MCF 10A (cell line): ENCODE measurements at regions not wholly inside any gene's neighbourhood (a gene's known extent, or its start where the extent isn't known, plus 50 kb on each side); places are given as distances from the start of the nearest gene placed in this dataset.

Source experiments
- BruUV-seq: library from RNA; stranded (reverse); fragments of 400-500 nt; replicated peaks from 2 replicates; lab custom pipeline; 2021; lab: Mats Ljungman, UMichigan
- CTCF ChIA-PET: fragments of 300-600 bp; sonication (Branson Sonifier 250); formaldehyde crosslinking; extraction: SDS; loops from one replicate; lab custom pipeline; 2021; ENCODE audit warnings: antibody characterized with exemption, inconsistent platforms; lab: Yijun Ruan, JAX
- POLR2A ChIA-PET: fragments of 300-600, 350-650 bp; sonication (Branson Sonifier 250); formaldehyde crosslinking; extraction: SDS; loops from one replicate; lab custom pipeline; 2020; ENCODE audit warnings: antibody characterized with exemption, inconsistent platforms; lab: Yijun Ruan, JAX
- DNase-seq: peaks from one replicate; pipeline ENCODE4 v3.0.0-alpha.2; 2018; ENCODE audit not compliant: unreplicated experiment
- H3K27ac Mint-ChIP-seq: one replicate; pipeline ENCODE4 v1.8.0; 2022; ENCODE audit warnings: mild to moderate bottlenecking, low read depth, mixed read lengths; ENCODE audit not compliant: unreplicated experiment
- H3K27me3 Mint-ChIP-seq: one replicate; pipeline ENCODE4 v1.8.0; 2022; ENCODE audit warnings: mixed read lengths; ENCODE audit not compliant: insufficient read depth, unreplicated experiment
- H3K36me3 Mint-ChIP-seq: one replicate; pipeline ENCODE4 v1.8.0; 2022; ENCODE audit warnings: mild to moderate bottlenecking, moderate library complexity, mixed read lengths; ENCODE audit not compliant: insufficient read depth, unreplicated experiment
- H3K4me1 Mint-ChIP-seq: one replicate; pipeline ENCODE4 v1.8.0; 2022; ENCODE audit warnings: mixed read lengths; ENCODE audit not compliant: insufficient read depth, unreplicated experiment
- H3K4me3 Mint-ChIP-seq: one replicate; pipeline ENCODE4 v1.8.0; 2022; ENCODE audit warnings: mild to moderate bottlenecking, moderate library complexity, mixed read lengths; ENCODE audit not compliant: unreplicated experiment
- H3K9me3 Mint-ChIP-seq: one replicate; pipeline ENCODE4 v1.8.0; 2022; ENCODE audit warnings: mixed read lengths; ENCODE audit not compliant: unreplicated experiment
- intact Hi-C: fragments of 100-400 bp; cut with micrococcal nuclease; formaldehyde crosslinking; loops from 2 replicates; pipeline ENCODE4 v1.14.1; 2022
- TF ChIP-seq, protein P1 (sequence below): fragments of 200-600 bp; IDR thresholded peaks from one replicate; pipeline ENCODE4 v1.8.0; 2022; ENCODE audit warnings: antibody characterized with exemption, mild to moderate bottlenecking; ENCODE audit not compliant: unreplicated experiment

DNA sequence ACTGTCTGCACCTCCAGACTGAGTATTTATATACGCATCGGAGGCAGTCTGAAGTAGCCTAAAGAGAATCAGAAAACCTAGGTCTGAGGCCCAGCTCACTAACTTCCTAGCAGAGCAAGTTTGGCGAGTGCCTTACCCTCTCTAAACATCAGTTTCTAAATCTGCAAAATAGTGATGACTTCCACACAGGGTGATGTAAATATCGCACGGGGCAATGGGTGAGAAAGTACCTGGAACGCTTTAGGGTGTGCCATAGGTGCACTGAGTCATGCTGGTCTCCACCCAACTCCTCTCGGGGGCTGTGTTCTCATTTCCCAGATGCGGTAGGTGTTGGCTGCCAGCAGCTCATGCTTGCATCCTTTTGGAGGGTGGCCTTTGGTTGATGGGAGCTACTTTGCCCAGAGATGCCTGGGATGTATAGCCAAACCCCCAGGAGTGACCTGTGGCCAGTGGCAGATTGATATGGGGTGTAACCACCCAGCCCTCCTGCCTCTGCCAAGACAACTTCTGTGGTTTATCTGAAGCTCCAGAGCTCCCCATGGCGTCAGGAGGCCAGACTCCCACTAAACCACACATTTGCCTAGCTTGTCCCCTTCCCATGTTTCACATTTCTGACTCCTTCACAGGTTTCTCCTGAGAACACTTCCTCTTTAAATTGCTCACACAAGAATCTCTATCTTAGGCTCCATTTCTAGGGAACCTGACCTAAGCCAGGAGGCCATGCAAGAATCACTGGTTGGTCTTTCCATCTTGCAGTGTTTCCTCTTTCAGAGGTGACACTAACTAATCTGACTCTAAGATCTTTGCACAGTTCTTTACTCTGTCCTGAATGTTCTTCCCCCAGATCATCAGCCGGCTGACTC lies 62.0 kb upstream of the TUNAR start:
- Mint-ChIP-seq H3K4me3 (no peak overlapping the region), H3K27ac (no peak overlapping the region), H3K36me3 (no peaks in the 10 kb centered on the region), H3K27me3 (peaks cover 45% of the 10 kb centered on the region), H3K4me1 (no peaks in the 10 kb centered on the region), H3K9me3 (no peaks in the 10 kb centered on the region)
- ChIA-PET CTCF (interaction anchor here (0.6 kb wide), 1 partner anchor 58 kb away, joined by 4 read pairs; no protein-coding TSS in a partner anchor), POLR2A (no interaction called here)
- intact Hi-C loops = no loop called here
- TF ChIP-seq, protein P1, sequence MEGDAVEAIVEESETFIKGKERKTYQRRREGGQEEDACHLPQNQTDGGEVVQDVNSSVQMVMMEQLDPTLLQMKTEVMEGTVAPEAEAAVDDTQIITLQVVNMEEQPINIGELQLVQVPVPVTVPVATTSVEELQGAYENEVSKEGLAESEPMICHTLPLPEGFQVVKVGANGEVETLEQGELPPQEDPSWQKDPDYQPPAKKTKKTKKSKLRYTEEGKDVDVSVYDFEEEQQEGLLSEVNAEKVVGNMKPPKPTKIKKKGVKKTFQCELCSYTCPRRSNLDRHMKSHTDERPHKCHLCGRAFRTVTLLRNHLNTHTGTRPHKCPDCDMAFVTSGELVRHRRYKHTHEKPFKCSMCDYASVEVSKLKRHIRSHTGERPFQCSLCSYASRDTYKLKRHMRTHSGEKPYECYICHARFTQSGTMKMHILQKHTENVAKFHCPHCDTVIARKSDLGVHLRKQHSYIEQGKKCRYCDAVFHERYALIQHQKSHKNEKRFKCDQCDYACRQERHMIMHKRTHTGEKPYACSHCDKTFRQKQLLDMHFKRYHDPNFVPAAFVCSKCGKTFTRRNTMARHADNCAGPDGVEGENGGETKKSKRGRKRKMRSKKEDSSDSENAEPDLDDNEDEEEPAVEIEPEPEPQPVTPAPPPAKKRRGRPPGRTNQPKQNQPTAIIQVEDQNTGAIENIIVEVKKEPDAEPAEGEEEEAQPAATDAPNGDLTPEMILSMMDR = no peak
- peak; percentile 5 for DNase-seq
- no TSS peak for BruUV-seq

- Mint-ChIP-seq H3K4me3 (no peak overlapping the region), H3K27ac (no peak overlapping the region), H3K9me3 (peaks cover 3% of the 10 kb centered on the region), H3K36me3 (no peaks in the 10 kb centered on the region), H3K27me3 (peaks cover 56% of the 10 kb centered on the region), H3K4me1 (no peaks in the 10 kb centered on the region)
- ChIA-PET CTCF (no interaction called here), POLR2A (no interaction called here)
- BruUV-seq = no TSS peak
- TF ChIP-seq, protein P1 = no peak
- intact Hi-C loops = no loop called here
- DNase-seq = no peak
Observed at GRCh38 chr14:95811813-95812212, 64.8 kb upstream of the TUNAR start.

GRCh38 chr14:95808371-95808770 lies 68.3 kb upstream of the TUNAR start:
- Mint-ChIP-seq H3K27me3 (peaks cover 39% of the 10 kb centered on the region), H3K9me3 (peaks cover 16% of the 10 kb centered on the region), H3K36me3 (peaks cover 6% of the 10 kb centered on the region), H3K4me1 (no peaks in the 10 kb centered on the region), H3K4me3 (no peak overlapping the region), H3K27ac (no peak overlapping the region)
- CTCF ChIA-PET = no interaction called here
- intact Hi-C loops = no loop called here
- no TSS peak for BruUV-seq
- POLR2A ChIA-PET = no interaction called here
- TF ChIP-seq, protein P1 = no peak
- no peak for DNase-seq

DNA sequence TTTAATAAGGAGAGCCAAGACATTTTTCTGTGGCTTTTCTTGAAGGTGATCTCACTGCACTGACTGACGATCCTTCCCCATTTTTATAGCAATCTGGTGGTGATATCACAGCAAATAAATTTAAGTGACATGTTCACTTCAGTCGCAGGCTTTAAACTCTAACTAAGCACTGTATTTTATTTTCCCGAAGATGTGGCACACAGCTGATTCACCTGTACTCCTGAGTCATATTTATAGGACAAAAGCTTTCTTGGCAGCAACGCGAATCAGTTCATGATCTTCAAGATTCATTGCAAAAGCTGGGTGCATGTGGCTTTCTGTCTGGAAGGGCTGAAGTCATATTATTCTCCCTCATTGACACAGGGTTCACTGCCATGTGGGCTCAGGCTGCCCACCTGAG lies 79.8 kb upstream of the TUNAR start:
- intact Hi-C loops = no loop called here
- no TSS peak for BruUV-seq
- H3K27me3 Mint-ChIP-seq = peaks cover 59% of the 10 kb centered on the region
- no peaks in the 10 kb centered on the region for H3K9me3 Mint-ChIP-seq
- POLR2A ChIA-PET = no interaction called here
- no peak overlapping the region for H3K27ac Mint-ChIP-seq
- H3K4me1 Mint-ChIP-seq = no peaks in the 10 kb centered on the region
- TF ChIP-seq, protein P1 = no peak
- CTCF ChIA-PET = interaction anchor here (1.7 kb wide), 1 partner anchor 23 kb away, joined by 5 read pairs; no protein-coding TSS in a partner anchor
- no peak overlapping the region for H3K4me3 Mint-ChIP-seq
- no peak for DNase-seq
- H3K36me3 Mint-ChIP-seq = no peaks in the 10 kb centered on the region
